Choroid plexus epithelial cell (primary cell): ENCODE measurements at regions not wholly inside any gene's neighbourhood (a gene's known extent, or its start where the extent isn't known, plus 50 kb on each side); places are given as distances from the start of the nearest gene placed in this dataset.

Experiments used
- DNase-seq: peaks from one replicate; pipeline ENCODE4 v3.0.0-alpha.2; 2010; ENCODE audit warnings: low read depth
- H3K4me3 ChIP-seq: 2 replicates; pipeline ENCODE4 v1.5.1; 2011; ENCODE audit warnings: low read depth, mild to moderate bottlenecking, control low read depth, low read length, moderate library complexity
- CTCF ChIP-seq: conservative IDR thresholded peaks from 2 replicates; pipeline ENCODE4 v1.5.1; 2011; ENCODE audit warnings: low read depth, mild to moderate bottlenecking, control low read depth, inconsistent platforms, low read length, moderate library complexity

- no peak for DNase-seq
- no peak for TF ChIP-seq CTCF
- no peak overlapping the region for H3K4me3 ChIP-seq
Measured at GRCh38 chr5:73333944-73334703, 114.5 kb downstream of the FOXD1 start.

- no peak for DNase-seq
- TF ChIP-seq CTCF = no peak
- no peak overlapping the region for H3K4me3 ChIP-seq
Measured at GRCh38 chr5:73330613-73331012, 118.0 kb downstream of the FOXD1 start.

GRCh38 chr5:73328640-73329039, 119.9 kb downstream of the FOXD1 start:
- DNase-seq = no peak
- no peak overlapping the region for H3K4me3 ChIP-seq
- no peak for TF ChIP-seq CTCF

GRCh38 chr5:73327908-73328455, 120.6 kb downstream of the FOXD1 start:
- TF ChIP-seq CTCF = no peak
- H3K4me3 ChIP-seq = no peak overlapping the region
- no peak for DNase-seq

- no peak for DNase-seq
- TF ChIP-seq CTCF = no peak
- no peak overlapping the region for H3K4me3 ChIP-seq
Measured at GRCh38 chr5:73325546-73325945, 123.0 kb downstream of the FOXD1 start.

GRCh38 chr5:73323466-73323865, 125.1 kb downstream of the FOXD1 start:
- TF ChIP-seq CTCF = no peak
- no peak overlapping the region for H3K4me3 ChIP-seq
- no peak for DNase-seq
